Frontal cortex (tissue), 3 donors: ENCODE measurements at regions not wholly inside any gene's neighbourhood (a gene's known extent, or its start where the extent isn't known, plus 50 kb on each side); places are given as distances from the start of the nearest gene placed in this dataset.

ENCODE experiments used
- DNase-seq, 2 donors: peaks; one replicate each; pipeline ENCODE4 v3.0.0; 2012; ENCODE audit warnings: low spot score in 2 of 2
- FAIRE-seq: peaks from 2 replicates; lab custom pipeline; 2012; peaks lifted over from hg19 to GRCh38; lab: Jason Lieb, UNC
- donor health status: control.
- donor health status: control.
- donor health status: control.

- DNase-seq (no peak), FAIRE-seq (no peak)
Measured at GRCh38 chr5:68965926-68966325, 127.9 kb upstream of the SLC30A5 start.

- no peak for FAIRE-seq
- no peak for DNase-seq
Measured at GRCh38 chr5:68966596-68966995, 127.2 kb upstream of the SLC30A5 start.

- FAIRE-seq (no peak), DNase-seq (no peak)
Measured at GRCh38 chr5:68968429-68968828, 125.4 kb upstream of the SLC30A5 start.

GRCh38 chr5:68970617-68971016, 123.2 kb upstream of the SLC30A5 start:
- DNase-seq (no peak), FAIRE-seq (no peak)

GRCh38 chr5:68973696-68974095, 120.1 kb upstream of the SLC30A5 start:
- no peak for DNase-seq
- no peak for FAIRE-seq

GRCh38 chr5:68983043-68983442, 110.8 kb upstream of the SLC30A5 start:
- FAIRE-seq (no peak), DNase-seq (no peak)

- FAIRE-seq (peak; percentile 3), DNase-seq (no peak)
Measured at GRCh38 chr5:68983959-68984358, 109.9 kb upstream of the SLC30A5 start.

GRCh38 chr5:68991279-68992084, 102.3 kb upstream of the SLC30A5 start:
- no peak for FAIRE-seq
- no peak for DNase-seq

GRCh38 chr5:68994645-68995044, 99.2 kb upstream of the SLC30A5 start:
- DNase-seq, result no peak
- FAIRE-seq, result no peak

GRCh38 chr5:68995845-68996545, 97.8 kb upstream of the SLC30A5 start:
- FAIRE-seq (no peak), DNase-seq (no peak)

- no peak for FAIRE-seq
- DNase-seq, result no peak
Measured at GRCh38 chr5:68999181-68999580, 94.6 kb upstream of the SLC30A5 start.

GRCh38 chr5:69000216-69000919, 93.4 kb upstream of the SLC30A5 start:
- DNase-seq (no peak), FAIRE-seq (no peak)

GRCh38 chr5:69000949-69001348, 92.9 kb upstream of the SLC30A5 start:
- DNase-seq (no peak), FAIRE-seq (no peak)

- no peak for FAIRE-seq
- no peak for DNase-seq
Measured at GRCh38 chr5:69001627-69002026, 92.2 kb upstream of the SLC30A5 start.

GRCh38 chr5:69004127-69004526, 89.7 kb upstream of the SLC30A5 start:
- DNase-seq (no peak), FAIRE-seq (no peak)

GRCh38 chr5:69004676-69005075, 89.1 kb upstream of the SLC30A5 start:
- FAIRE-seq (no peak), DNase-seq (no peak)

GRCh38 chr5:69006030-69006429, 87.8 kb upstream of the SLC30A5 start:
- FAIRE-seq, result no peak
- no peak for DNase-seq

- DNase-seq (no peak), FAIRE-seq (no peak)
Measured at GRCh38 chr5:69007163-69007562, 86.7 kb upstream of the SLC30A5 start.

- FAIRE-seq (no peak), DNase-seq (no peak)
Measured at GRCh38 chr5:69007726-69008368, 86.0 kb upstream of the SLC30A5 start.

GRCh38 chr5:69010476-69010875, 83.3 kb upstream of the SLC30A5 start:
- DNase-seq (no peak), FAIRE-seq (no peak)
